CD4-positive, alpha-beta T cell (primary cell): ENCODE measurements at regions not wholly inside any gene's neighbourhood (a gene's known extent, or its start where the extent isn't known, plus 50 kb on each side); places are given as distances from the start of the nearest gene placed in this dataset.

Experiments
- ATAC-seq: fragments of 200-7000 bp; cut with Tn5 transposase; one replicate; pipeline ENCODE4 v1.10.0; 2022; ENCODE audit warnings: mild to moderate bottlenecking; ENCODE audit not compliant: poor library complexity
- CTCF ChIA-PET: fragments of 350-600 bp; sonication (Branson Sonifier 250); formaldehyde crosslinking; loops from one replicate; lab custom pipeline; 2021; ENCODE audit warnings: antibody characterized with exemption, inconsistent platforms; lab: Charles Lee
- POLR2A ChIA-PET: fragments of 350-600 bp; sonication (Branson Sonifier 250); formaldehyde crosslinking; loops from one replicate; lab custom pipeline; 2021; ENCODE audit warnings: antibody characterized with exemption, inconsistent platforms; lab: Charles Lee
- DNase-seq, 14 experiments: peaks; one replicate each; pipeline ENCODE4 v3.0.0-alpha.2; 2013 to 2020; ENCODE audit warnings: mixed read lengths in 2 of 14
- H3K27ac ChIP-seq, 2 donors: one replicate each; pipeline versions ENCODE4 v1.5.1 to v1.7.0; 2013; ENCODE audit warnings: low read length in 2 of 2, low read depth in 1 of 2, mild to moderate bottlenecking in 1 of 2
- H3K27me3 ChIP-seq, 2 experiments: 1 replicate in 1 of 2; 2 replicates in 1 of 2; pipeline versions ENCODE4 v1.6.1 to v1.7.0; 2013; ENCODE audit warnings: low read length in 2 of 2, control low read depth in 1 of 2, mild to moderate bottlenecking in 1 of 2, moderate library complexity in 1 of 2; ENCODE audit not compliant: insufficient read depth in 2 of 2, control insufficient read depth in 1 of 2
- H3K36me3 ChIP-seq: one replicate; pipeline ENCODE4 v1.6.1; 2013; ENCODE audit warnings: low read length, control low read depth; ENCODE audit not compliant: insufficient read depth
- H3K4me1 ChIP-seq: one replicate; pipeline ENCODE4 v1.6.1; 2013; ENCODE audit warnings: low read length, control low read depth; ENCODE audit not compliant: insufficient read depth
- H3K4me3 ChIP-seq: one replicate; pipeline ENCODE4 v1.5.1; 2013; ENCODE audit warnings: mild to moderate bottlenecking, low read length, moderate library complexity
- H3K9me3 ChIP-seq, 2 experiments: 1 replicate in 1 of 2; 2 replicates in 1 of 2; pipeline versions ENCODE4 v1.6.1 to v1.7.0; 2013; ENCODE audit warnings: low read length in 2 of 2, mild to moderate bottlenecking in 2 of 2, control low read depth in 1 of 2, moderate library complexity in 1 of 2; ENCODE audit not compliant: control insufficient read depth in 1 of 2, insufficient read depth in 1 of 2
- H3K27ac Mint-ChIP-seq: one replicate; pipeline ENCODE4 v1.8.0; 2020; ENCODE audit warnings: mixed read lengths
- H3K27me3 Mint-ChIP-seq: one replicate; pipeline ENCODE4 v1.8.0; 2021; ENCODE audit warnings: mixed read lengths
- H3K36me3 Mint-ChIP-seq: one replicate; pipeline ENCODE4 v1.8.0; 2021; ENCODE audit warnings: low read depth, mixed read lengths
- H3K4me1 Mint-ChIP-seq: one replicate; pipeline ENCODE4 v1.8.0; 2021; ENCODE audit warnings: low read depth, mixed read lengths
- H3K4me3 Mint-ChIP-seq: one replicate; pipeline ENCODE4 v1.8.0; 2020; ENCODE audit warnings: mild to moderate bottlenecking, mixed read lengths
- H3K9me3 Mint-ChIP-seq: one replicate; pipeline ENCODE4 v1.8.0; 2020; ENCODE audit warnings: mixed read lengths
- CTCF ChIP-seq: fragments of 200-600 bp; IDR thresholded peaks from one replicate; pipeline ENCODE4 v1.8.0; 2022; ENCODE audit warnings: antibody characterized with exemption, mild to moderate bottlenecking
- intact Hi-C, 2 experiments: fragments of 100-400 bp; cut with DNase I in 1 of 2; cut with micrococcal nuclease in 1 of 2; formaldehyde crosslinking; loops; one replicate each; pipeline versions ENCODE4 v1.15.1 to v1.9.0; 2023 to 2025; cut with DNase I, micrococcal nuclease

DNA sequence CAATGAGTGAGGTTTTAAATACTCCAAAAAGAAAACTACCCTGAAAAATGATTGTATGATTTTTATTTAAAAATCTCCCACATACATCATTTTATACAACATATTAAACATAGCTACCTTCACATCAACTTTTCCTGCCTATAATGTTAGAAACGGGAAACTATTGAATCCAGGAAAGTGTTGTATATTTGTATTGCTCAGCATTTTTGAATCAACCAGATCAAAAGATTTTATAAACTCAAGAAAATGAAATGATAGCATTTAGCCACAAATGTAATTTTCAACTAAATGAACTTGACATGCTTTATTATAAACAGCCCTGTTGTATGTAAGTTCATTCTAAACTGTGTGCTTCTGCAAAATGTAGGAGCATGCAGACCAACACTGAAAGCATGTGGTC, 124.6 kb upstream of the SLC10A2 start:
- Histone ChIP-seq H3K27ac (no peak overlapping the region), H3K4me3 (no peak overlapping the region), H3K4me1 (no peaks in the 10 kb centered on the region), H3K27me3 (no peaks in the 10 kb centered on the region), H3K36me3 (no peaks in the 10 kb centered on the region), H3K9me3 (no peaks in the 10 kb centered on the region)
- Mint-ChIP-seq H3K9me3 (no peaks in the 10 kb centered on the region), H3K4me1 (no peaks in the 10 kb centered on the region), H3K27ac (no peak overlapping the region), H3K27me3 (peaks cover 13% of the 10 kb centered on the region), H3K4me3 (no peak overlapping the region), H3K36me3 (no peaks in the 10 kb centered on the region)
- no peak for TF ChIP-seq CTCF
- intact Hi-C loops: no loop called here
- ChIA-PET POLR2A (no interaction called here), CTCF (no interaction called here)
- ATAC-seq (no peak), DNase-seq (no peak)

DNA sequence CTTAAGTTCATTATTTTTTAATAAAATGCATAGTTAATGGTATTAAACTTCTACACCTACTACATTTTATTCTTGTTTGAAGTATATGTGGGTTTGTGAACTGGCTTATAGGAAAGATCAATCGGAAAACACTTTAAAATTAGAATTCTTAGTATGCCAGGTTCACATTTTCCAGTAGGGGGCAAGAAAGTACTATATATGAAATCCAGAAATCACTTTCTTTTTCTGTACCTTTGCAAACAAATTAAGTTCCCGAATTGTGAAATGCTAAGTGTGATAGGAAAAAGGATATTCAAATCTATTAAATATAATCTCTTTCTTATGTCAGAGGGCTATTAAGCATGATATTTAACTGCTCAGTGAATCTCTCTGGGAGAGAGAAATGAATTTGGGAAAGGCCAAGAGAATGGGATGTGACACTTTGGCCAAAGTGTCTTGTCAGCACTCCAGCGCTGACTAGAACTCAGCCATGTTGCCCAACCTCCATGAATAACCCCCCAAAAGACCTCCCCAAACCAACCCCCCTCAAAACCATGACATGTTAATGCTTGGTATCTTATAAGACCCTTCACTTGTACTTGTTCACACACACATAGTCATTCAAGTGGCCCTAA, 122.6 kb upstream of the SLC10A2 start:
- Histone ChIP-seq H3K4me1 (no peaks in the 10 kb centered on the region), H3K27ac (no peak overlapping the region), H3K9me3 (no peaks in the 10 kb centered on the region), H3K4me3 (no peak overlapping the region), H3K36me3 (no peaks in the 10 kb centered on the region), H3K27me3 (no peaks in the 10 kb centered on the region)
- Mint-ChIP-seq H3K36me3 (no peaks in the 10 kb centered on the region), H3K27me3 (peaks cover 13% of the 10 kb centered on the region), H3K9me3 (no peaks in the 10 kb centered on the region), H3K4me1 (no peaks in the 10 kb centered on the region), H3K4me3 (no peak overlapping the region), H3K27ac (no peak overlapping the region)
- TF ChIP-seq CTCF: no peak
- CTCF ChIA-PET: no interaction called here
- ATAC-seq (no peak), DNase-seq (no peak)
- POLR2A ChIA-PET: no interaction called here
- intact Hi-C loops: no loop called here

- H3K4me1 ChIP-seq: no peaks in the 10 kb centered on the region
- no peak for ATAC-seq
These were observed 121.5 kb upstream of the SLC10A2 start for GRCh38 chr13:103187721-103188156.

More at GRCh38 chr13:103187721-103188156, 121.5 kb upstream of the SLC10A2 start:
- Histone ChIP-seq H3K4me3 (no peak overlapping the region), H3K27me3 (no peaks in the 10 kb centered on the region), H3K36me3 (no peaks in the 10 kb centered on the region), H3K9me3 (no peaks in the 10 kb centered on the region), H3K27ac (no peak overlapping the region)
- no peak for DNase-seq
- Mint-ChIP-seq H3K27ac (no peak overlapping the region), H3K36me3 (no peaks in the 10 kb centered on the region), H3K4me1 (no peaks in the 10 kb centered on the region), H3K9me3 (no peaks in the 10 kb centered on the region), H3K4me3 (no peak overlapping the region), H3K27me3 (peaks cover 13% of the 10 kb centered on the region)
- ChIA-PET POLR2A (no interaction called here), CTCF (no interaction called here)
- intact Hi-C loops: no loop called here
- TF ChIP-seq CTCF: no peak
